Fibroblast of gingiva (primary cell): ENCODE measurements at regions not wholly inside any gene's neighbourhood (a gene's known extent, or its start where the extent isn't known, plus 50 kb on each side); places are given as distances from the start of the nearest gene placed in this dataset.

Source experiments
- DNase-seq: peaks from one replicate; pipeline ENCODE4 v3.0.0-alpha.2; 2011; ENCODE audit warnings: low read depth

- no peak for DNase-seq
These were observed 132.7 kb upstream of the RAP2B start for GRCh38 chr3:153029350-153029749.

- DNase-seq, result no peak
These were observed 129.1 kb upstream of the RAP2B start for GRCh38 chr3:153032891-153033290.

GRCh38 chr3:153036846-153037245 is 125.2 kb upstream of the RAP2B start:
- DNase-seq, result no peak

- DNase-seq, result no peak
These were observed 123.7 kb upstream of the RAP2B start for GRCh38 chr3:153038367-153038766.

- DNase-seq, result no peak
These were observed 123.2 kb upstream of the RAP2B start for GRCh38 chr3:153038779-153039178.

DNA sequence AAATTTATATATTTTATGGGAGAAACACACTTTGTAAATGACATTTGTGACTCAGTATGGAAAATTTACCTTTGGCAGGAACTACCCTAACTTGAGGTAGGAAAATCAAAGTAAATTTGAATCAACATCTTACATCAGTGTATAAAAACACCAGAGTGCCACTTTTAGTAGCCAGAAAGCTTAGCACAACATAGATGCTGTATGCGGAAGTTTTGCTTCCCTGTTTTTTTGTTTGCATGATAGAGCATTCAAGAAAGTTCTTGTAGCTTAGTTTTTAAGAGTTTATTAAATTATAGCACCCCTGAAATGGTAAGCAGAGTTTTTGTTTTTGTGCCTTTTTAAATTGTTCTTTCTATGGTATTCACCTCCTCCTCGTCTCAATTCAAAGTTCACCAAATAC is 120.8 kb upstream of the RAP2B start:
- no peak for DNase-seq

- no peak for DNase-seq
These were observed 119.9 kb upstream of the RAP2B start for GRCh38 chr3:153042088-153042487.

DNA sequence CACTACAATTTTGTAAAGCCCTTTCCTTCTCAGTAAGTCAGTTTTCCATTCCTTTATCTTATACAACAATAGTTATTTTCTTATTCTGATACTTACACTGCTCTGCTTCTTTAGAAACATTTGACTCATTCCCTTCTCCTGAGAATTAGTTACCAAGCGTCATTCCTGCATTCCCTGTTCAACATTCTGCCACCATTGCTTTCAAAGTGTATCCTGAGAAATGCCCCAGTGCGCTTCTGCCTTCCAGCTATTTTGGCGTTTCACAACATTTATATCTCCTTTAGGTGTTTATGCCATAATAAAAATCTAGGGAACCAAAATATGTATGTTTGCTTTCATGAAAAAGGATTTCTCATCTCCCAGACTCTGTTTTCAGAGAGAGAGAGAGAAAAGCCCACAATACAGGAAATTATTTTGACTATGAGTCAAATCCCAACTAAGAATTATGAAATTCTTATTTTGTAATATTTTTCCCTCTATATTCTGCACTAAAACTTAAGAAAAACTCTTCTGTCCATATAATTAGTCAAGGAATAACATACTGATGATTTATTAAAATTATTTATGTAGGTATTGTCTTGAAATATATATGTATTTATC is 118.2 kb upstream of the RAP2B start:
- peak; percentile 46 for DNase-seq

DNA sequence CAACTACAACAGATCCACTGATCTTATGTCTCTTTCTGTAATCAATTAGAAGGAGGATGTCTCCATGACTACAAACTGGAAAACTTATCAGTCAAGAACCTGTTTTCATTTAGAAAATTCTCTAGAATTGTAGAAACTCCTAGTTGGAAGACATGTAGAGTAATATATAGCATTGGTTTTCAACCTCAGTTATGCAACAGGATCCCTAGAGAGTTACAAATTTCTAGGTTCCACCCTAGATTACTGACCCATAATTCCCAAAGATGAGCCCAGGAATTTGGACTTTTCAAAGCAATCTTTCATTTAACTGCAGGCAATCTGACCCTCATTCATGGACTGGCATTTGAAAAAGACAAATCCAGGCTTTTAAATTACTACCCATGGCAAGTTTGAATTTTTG is 116.9 kb upstream of the RAP2B start:
- no peak for DNase-seq

GRCh38 chr3:153050978-153051377 is 111.0 kb upstream of the RAP2B start:
- no peak for DNase-seq

- peak; percentile 35 for DNase-seq
These were observed 110.5 kb upstream of the RAP2B start for GRCh38 chr3:153051427-153052095.

DNA sequence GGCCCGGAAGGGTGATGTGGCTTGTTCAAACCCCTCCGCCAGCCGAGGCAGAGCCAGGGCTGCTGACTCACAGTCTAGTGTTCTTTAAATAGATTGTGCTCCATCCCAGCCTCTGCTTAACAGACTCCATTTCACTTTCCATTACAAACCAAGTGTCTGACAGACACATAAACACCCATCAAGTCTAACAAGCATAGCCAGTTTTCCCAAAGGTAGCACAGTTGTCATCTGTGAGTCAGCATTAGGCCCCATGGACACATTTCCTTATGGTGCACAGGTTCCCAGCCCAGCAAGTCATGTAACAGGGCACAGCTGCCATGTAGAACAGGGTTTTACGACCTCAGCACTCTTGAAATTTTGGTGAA is 109.9 kb upstream of the RAP2B start:
- peak; percentile 54 for DNase-seq

GRCh38 chr3:153055217-153055616 is 106.8 kb upstream of the RAP2B start:
- no peak for DNase-seq

DNA sequence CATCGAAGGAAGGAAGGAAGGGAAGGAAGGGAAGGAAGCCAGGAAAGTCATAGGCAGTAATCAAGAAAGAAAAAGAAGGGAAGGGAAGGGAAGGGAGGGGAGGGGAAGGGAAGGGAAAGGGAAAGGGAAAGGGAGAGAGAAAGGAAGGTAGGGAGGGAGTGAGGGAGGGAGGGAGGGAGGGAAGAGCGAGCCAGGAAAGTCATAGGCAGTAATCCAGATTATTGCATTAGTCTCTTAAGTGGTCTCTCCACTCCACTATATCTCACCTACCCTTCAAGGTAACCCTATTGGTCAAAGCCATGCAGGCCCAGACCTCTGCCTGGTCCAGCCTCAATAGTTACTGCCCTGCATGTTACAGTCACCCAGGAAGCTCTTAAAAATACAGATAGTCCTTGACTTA is 106.2 kb upstream of the RAP2B start:
- DNase-seq, result no peak

GRCh38 chr3:153058031-153058688 is 103.9 kb upstream of the RAP2B start:
- DNase-seq, result peak; percentile 66

- DNase-seq, result no peak
These were observed 101.7 kb upstream of the RAP2B start for GRCh38 chr3:153060346-153060745.

DNA sequence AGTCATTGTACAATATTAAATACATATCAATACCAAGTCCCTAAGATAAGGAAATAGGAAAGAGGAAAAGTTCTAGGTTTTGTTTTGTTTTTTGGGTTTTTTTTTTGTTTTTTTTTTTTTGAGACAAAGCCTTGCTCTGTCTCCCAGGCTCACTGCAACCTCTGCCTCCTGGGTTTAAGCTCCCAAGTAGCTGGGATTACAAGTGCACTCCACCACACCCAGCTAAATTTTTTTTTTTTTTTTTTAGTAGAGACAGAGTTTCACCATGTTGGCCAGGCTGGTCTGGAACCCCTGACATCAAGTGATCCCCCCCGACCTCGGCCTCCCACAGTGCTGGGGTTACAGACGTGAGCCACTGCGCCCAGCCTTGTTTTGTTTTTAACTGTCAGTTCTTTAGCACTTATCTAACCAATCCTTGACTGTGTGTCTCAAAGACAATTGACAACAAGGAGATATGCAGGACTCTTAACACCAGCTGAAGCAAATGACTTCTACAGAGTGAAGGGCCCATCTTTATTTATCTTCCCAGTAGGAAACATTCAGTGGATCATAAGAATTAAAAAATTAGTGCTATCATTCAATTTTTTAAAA is 100.0 kb upstream of the RAP2B start:
- no peak for DNase-seq

GRCh38 chr3:153063337-153063736 is 98.7 kb upstream of the RAP2B start:
- no peak for DNase-seq

DNA sequence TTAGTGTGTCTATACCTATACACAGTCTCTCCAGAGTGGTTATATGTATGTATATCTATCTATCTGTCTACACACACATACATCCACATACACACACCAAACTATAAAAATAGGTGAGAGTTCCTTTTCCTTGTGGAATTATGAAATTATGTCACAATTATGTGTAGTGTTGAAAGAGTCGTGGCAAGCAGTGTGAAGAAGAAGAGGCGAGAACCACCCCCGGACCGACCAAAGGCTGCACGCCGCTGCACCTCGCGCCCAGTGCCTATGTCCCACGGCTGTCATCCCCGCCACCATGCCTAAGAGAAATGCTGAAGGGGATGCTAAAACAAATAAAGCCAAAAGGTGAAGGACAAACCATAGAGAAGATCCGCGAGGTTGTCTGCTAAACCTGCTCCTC is 95.0 kb upstream of the RAP2B start:
- no peak for DNase-seq

DNA sequence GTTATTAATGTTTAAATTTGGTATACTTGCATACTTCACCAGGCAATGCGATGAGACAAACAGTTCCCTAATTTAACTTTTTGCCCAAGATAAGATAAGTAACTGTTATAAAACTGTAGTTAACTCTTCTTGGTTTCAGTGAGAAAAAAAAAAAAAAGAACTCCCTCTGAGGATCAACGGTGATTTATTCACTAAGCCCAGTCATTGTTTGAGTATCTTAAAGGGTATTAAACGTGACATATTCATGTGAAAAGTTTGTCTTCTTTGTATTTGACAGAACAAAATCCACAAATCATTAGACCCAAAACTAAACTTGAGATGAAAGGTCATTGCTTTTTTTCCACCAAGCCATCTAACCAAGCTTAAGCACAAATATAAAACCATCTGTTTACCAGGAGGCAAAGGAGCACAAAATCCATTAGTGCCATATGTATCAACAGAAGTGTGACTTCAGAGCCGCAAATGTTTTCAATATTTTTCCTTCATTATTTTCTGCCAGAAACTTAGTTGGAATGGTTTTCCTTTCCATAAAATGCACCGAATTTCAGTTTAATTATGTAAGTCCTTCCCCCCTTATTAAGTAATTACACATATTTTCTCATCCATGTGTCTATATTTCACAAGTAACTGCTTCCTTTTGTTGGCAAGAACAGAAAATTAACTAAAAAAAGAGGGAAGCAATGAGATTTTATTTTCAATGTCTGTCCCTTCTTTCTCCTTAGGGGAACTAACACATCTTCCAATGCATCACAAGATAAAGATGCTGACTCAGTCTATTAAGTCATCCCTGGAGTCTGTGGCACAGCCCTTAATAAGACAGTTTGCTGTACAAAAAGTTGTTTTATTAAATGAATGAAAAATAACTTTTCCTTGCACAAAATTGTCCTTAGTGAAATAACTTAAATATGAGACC is 92.2 kb upstream of the RAP2B start:
- DNase-seq, result peak; percentile 44

GRCh38 chr3:153070511-153070868 is 91.5 kb upstream of the RAP2B start:
- no peak for DNase-seq

DNA sequence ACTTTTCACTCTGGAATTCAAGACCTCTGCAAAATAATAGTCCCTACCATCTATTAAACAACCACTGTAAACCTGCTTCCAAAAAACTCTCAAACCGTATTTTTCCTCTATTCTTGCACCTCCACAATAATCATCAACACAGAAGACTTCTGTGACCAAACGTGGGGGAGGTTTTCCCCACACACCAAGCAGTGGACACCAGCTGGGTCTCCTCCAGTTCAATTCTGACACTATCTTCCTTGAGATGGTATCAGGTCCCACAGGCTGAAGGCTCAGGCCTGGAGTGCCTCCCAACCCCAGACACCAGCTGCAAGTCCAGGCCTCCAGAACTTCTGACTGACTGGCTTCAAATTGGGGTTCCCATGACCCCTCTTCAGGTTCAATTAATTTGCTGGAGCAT is 89.6 kb upstream of the RAP2B start:
- DNase-seq, result no peak
